ENCODE measurements at regions not wholly inside any gene's neighbourhood (a gene's known extent, or its start where the extent isn't known, plus 50 kb on each side); places are given as distances from the start of the nearest gene placed in this dataset.

DNA sequence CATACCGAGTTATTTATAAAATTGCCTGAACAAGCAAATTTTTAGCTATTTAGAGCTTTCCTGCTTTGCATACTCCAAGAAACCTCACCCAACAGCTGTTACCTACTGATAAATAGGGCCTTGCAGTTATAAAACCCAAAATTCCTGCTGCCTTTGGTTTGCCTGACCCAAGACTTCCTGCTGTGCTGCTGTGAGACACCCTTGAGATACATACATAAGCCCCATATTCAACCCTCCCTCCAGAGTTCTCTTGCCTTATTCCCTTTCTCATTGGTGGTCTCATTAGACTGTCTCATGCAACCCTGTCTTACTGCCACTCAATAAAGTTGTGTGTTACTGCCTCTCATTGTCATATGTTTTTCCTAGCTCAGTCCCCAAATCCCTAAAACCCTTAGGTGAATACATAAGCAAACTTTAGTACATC, 677.6 kb downstream of the UQCRFS1 start:
- TF ChIP-seq, protein P1, sequence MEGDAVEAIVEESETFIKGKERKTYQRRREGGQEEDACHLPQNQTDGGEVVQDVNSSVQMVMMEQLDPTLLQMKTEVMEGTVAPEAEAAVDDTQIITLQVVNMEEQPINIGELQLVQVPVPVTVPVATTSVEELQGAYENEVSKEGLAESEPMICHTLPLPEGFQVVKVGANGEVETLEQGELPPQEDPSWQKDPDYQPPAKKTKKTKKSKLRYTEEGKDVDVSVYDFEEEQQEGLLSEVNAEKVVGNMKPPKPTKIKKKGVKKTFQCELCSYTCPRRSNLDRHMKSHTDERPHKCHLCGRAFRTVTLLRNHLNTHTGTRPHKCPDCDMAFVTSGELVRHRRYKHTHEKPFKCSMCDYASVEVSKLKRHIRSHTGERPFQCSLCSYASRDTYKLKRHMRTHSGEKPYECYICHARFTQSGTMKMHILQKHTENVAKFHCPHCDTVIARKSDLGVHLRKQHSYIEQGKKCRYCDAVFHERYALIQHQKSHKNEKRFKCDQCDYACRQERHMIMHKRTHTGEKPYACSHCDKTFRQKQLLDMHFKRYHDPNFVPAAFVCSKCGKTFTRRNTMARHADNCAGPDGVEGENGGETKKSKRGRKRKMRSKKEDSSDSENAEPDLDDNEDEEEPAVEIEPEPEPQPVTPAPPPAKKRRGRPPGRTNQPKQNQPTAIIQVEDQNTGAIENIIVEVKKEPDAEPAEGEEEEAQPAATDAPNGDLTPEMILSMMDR (IDR thresholded peaks at IDR 0.05) = no peak
- TF ChIP-seq EP300 (IDR thresholded peaks at IDR 0.05) (no peak), POLR2A (IDR thresholded peaks at IDR 0.05) (no peak)
